ENCODE measurements at regions not wholly inside any gene's neighbourhood (a gene's known extent, or its start where the extent isn't known, plus 50 kb on each side); places are given as distances from the start of the nearest gene placed in this dataset.
"Not testable (repeated sequence)": the region's sequence is repeated elsewhere in the genome, so short reads cannot be mapped to it uniquely, and the experiment has no call there.

GRCh38 chr3:118504906-118505305 lies 529.7 kb downstream of the IGSF11 start:
- no peak for DNase-seq

GRCh38 chr3:118505784-118506183 lies 528.9 kb downstream of the IGSF11 start:
- DNase-seq: no peak

GRCh38 chr3:118511402-118511801 lies 523.2 kb downstream of the IGSF11 start:
- no peak for DNase-seq

GRCh38 chr3:118512301-118512700 lies 522.3 kb downstream of the IGSF11 start:
- DNase-seq: no peak

GRCh38 chr3:118525077-118525476 lies 509.6 kb downstream of the IGSF11 start:
- DNase-seq: no peak

- no peak for DNase-seq
These were observed 507.7 kb downstream of the IGSF11 start for GRCh38 chr3:118526758-118527513.

- no peak for DNase-seq
These were observed 507.1 kb downstream of the IGSF11 start for GRCh38 chr3:118527514-118528044.

- DNase-seq: no peak
These were observed 505.1 kb downstream of the IGSF11 start for GRCh38 chr3:118529554-118529953.

GRCh38 chr3:118530350-118530922 lies 504.2 kb downstream of the IGSF11 start:
- DNase-seq: no peak

- not testable (repeated sequence) for DNase-seq
These were observed 503.7 kb downstream of the IGSF11 start for GRCh38 chr3:118530927-118531356.

GRCh38 chr3:118531816-118532215 lies 502.8 kb downstream of the IGSF11 start:
- no peak for DNase-seq

GRCh38 chr3:118533676-118534075 lies 501.0 kb downstream of the IGSF11 start:
- no peak for DNase-seq

- no peak for DNase-seq
These were observed 500.1 kb downstream of the IGSF11 start for GRCh38 chr3:118534519-118534918.

GRCh38 chr3:118536764-118537163 lies 497.9 kb downstream of the IGSF11 start:
- DNase-seq: no peak

- DNase-seq: no peak
These were observed 497.2 kb downstream of the IGSF11 start for GRCh38 chr3:118537454-118537853.

GRCh38 chr3:118538187-118538586 lies 496.5 kb downstream of the IGSF11 start:
- DNase-seq: no peak

- DNase-seq: not testable (repeated sequence)
These were observed 494.7 kb downstream of the IGSF11 start for GRCh38 chr3:118539820-118540447.

- not testable (repeated sequence) for DNase-seq
These were observed 494.2 kb downstream of the IGSF11 start for GRCh38 chr3:118540448-118540821.

GRCh38 chr3:118540826-118541225 lies 493.8 kb downstream of the IGSF11 start:
- no peak for DNase-seq

GRCh38 chr3:118541796-118542195 lies 492.9 kb downstream of the IGSF11 start:
- DNase-seq: no peak

- DNase-seq: no peak
These were observed 490.8 kb downstream of the IGSF11 start for GRCh38 chr3:118543832-118544231.

GRCh38 chr3:118544458-118544857 lies 490.2 kb downstream of the IGSF11 start:
- DNase-seq: no peak

- DNase-seq: no peak
These were observed 486.2 kb downstream of the IGSF11 start for GRCh38 chr3:118548434-118548833.

GRCh38 chr3:118550122-118550521 lies 484.5 kb downstream of the IGSF11 start:
- DNase-seq: no peak

All from stimulated activated CD4-positive, alpha-beta T cell treated with anti-CD3 and anti-CD28 coated beads, Interleukin-4, amount 100 ng/mL, for 4 hours (primary cell).